Lower leg skin (tissue), 4 donors: ENCODE measurements at regions not wholly inside any gene's neighbourhood (a gene's known extent, or its start where the extent isn't known, plus 50 kb on each side); places are given as distances from the start of the nearest gene placed in this dataset.

ENCODE experiments used
- DNase-seq, 2 donors: peaks; one replicate each; pipeline ENCODE4 v3.0.0-alpha.2; 2019; ENCODE audit warnings: low spot score in 2 of 2
- H3K4me3 ChIP-seq: fragments of 200-600 bp; sonication (generic); 2 replicates; pipeline ENCODE4 v1.5.1; 2017; ENCODE audit warnings: mild to moderate bottlenecking, low read depth; ENCODE audit not compliant: poor library complexity, severe bottlenecking
- POLR2A ChIP-seq, 2 donors: fragments of 450-650 bp; IDR thresholded peaks; one replicate each; pipeline ENCODE4 v1.6.1; 2016 to 2017; ENCODE audit warnings: antibody characterized with exemption in 2 of 2, mild to moderate bottlenecking in 1 of 2, moderate library complexity in 1 of 2
- WGBS, 2 donors: methylation state at CpG; one replicate each; pipeline ENCODE4 v1.1.5; 2018; 5-methylcytosine and 5-hydroxymethylcytosine counted together
- intact Hi-C: fragments of 100-400 bp; cut with DNase I; formaldehyde crosslinking; loops from one replicate; pipeline ENCODE4 v1.15.0; 2023; ENCODE audit warnings: low total_unique reads
- TF ChIP-seq, protein P1 (sequence below), 3 donors: fragments of 450-650 bp; IDR thresholded peaks; one replicate each; pipeline ENCODE4 v1.5.1; 2016; ENCODE audit warnings: antibody characterized with exemption in 3 of 3, mild to moderate bottlenecking in 3 of 3, moderate library complexity in 2 of 3

- DNase-seq = no peak
- intact Hi-C loops = no loop called here
- no peak for TF ChIP-seq POLR2A (IDR thresholded peaks at IDR 0.05)
- TF ChIP-seq, protein P1, sequence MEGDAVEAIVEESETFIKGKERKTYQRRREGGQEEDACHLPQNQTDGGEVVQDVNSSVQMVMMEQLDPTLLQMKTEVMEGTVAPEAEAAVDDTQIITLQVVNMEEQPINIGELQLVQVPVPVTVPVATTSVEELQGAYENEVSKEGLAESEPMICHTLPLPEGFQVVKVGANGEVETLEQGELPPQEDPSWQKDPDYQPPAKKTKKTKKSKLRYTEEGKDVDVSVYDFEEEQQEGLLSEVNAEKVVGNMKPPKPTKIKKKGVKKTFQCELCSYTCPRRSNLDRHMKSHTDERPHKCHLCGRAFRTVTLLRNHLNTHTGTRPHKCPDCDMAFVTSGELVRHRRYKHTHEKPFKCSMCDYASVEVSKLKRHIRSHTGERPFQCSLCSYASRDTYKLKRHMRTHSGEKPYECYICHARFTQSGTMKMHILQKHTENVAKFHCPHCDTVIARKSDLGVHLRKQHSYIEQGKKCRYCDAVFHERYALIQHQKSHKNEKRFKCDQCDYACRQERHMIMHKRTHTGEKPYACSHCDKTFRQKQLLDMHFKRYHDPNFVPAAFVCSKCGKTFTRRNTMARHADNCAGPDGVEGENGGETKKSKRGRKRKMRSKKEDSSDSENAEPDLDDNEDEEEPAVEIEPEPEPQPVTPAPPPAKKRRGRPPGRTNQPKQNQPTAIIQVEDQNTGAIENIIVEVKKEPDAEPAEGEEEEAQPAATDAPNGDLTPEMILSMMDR (IDR thresholded peaks at IDR 0.05) = no peak
- WGBS, 2 donors = 38% methylated on average over 9 of the region's 9 CpGs
- no peak overlapping the region for H3K4me3 ChIP-seq
Measured at GRCh38 chr13:99124794-99125316, 75.8 kb upstream of the UBAC2 start.

DNA sequence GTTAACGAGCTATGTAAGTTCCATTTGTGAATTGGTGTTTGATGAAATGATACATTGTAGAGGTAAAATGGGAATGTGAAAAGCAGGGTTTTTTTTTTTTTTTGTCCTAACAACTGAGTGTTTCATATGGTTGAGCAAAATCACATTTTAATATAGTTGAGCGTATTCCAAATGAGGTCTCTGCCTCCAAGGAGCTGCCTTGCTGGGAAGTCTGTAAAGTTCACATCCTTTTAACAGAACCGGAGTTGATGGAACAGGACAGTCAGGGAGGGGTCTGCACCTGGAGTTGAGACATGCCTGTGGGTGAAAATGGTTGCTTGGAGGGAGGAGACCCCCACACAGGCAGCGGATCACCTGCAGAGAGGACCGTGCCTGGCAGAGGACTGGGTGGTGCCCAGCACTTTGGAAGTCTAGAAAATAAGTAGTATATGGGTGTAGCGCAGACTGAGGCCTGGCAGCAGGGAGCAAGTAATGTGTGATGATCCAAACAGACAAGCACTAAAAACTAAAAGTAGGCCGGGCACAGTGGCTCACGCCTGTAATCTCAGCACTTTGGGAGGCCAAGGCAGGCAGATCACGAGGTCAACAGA lies 75.2 kb upstream of the UBAC2 start:
- intact Hi-C loops = no loop called here
- WGBS, 2 donors = 74 to 89% methylated on average over 9 of the region's 9 CpGs
- no peak overlapping the region for H3K4me3 ChIP-seq
- DNase-seq = no peak
- TF ChIP-seq, protein P1 (IDR thresholded peaks at IDR 0.05) = no peak
- TF ChIP-seq POLR2A (IDR thresholded peaks at IDR 0.05) = no peak

DNA sequence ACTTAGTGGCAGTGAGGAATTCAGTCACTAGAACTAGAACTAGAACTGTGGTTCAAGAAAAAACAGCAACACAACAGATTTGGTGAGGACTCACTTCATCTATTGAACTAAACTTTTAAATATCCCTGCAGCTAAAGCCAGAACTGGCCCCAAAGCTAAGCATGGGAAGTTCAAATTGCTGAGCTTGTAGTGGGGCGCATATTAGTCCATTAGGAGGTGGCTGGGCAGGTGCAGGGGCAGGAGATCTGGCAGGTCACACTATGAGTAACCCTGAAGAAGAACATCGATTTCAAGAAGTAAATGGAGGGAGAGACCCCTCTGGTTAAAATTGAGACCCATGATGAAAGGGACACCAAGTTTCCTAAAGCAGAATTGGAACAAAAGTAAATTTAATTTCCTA lies 73.8 kb upstream of the UBAC2 start:
- intact Hi-C loops = no loop called here
- 50 to 93% methylated on average over 2 of the region's 2 CpGs for WGBS, 2 donors
- H3K4me3 ChIP-seq = no peak overlapping the region
- no peak for TF ChIP-seq POLR2A (IDR thresholded peaks at IDR 0.05)
- TF ChIP-seq, protein P1 (IDR thresholded peaks at IDR 0.05) = no peak
- no peak for DNase-seq

- intact Hi-C loops = no loop called here
- no peak overlapping the region for H3K4me3 ChIP-seq
- 87 to 88% methylated on average over 2 of the region's 2 CpGs for WGBS, 2 donors
- no peak for DNase-seq
- TF ChIP-seq, protein P1 (IDR thresholded peaks at IDR 0.05) = no peak
- TF ChIP-seq POLR2A (IDR thresholded peaks at IDR 0.05) = no peak
Measured at GRCh38 chr13:99129050-99129449, 71.6 kb upstream of the UBAC2 start.

GRCh38 chr13:99129951-99130350 lies 70.7 kb upstream of the UBAC2 start:
- intact Hi-C loops = no loop called here
- TF ChIP-seq, protein P1 (IDR thresholded peaks at IDR 0.05) = no peak
- no peak for TF ChIP-seq POLR2A (IDR thresholded peaks at IDR 0.05)
- WGBS, 2 donors = 93% methylated on average over 7 of the region's 7 CpGs
- DNase-seq = no peak
- no peak overlapping the region for H3K4me3 ChIP-seq

DNA sequence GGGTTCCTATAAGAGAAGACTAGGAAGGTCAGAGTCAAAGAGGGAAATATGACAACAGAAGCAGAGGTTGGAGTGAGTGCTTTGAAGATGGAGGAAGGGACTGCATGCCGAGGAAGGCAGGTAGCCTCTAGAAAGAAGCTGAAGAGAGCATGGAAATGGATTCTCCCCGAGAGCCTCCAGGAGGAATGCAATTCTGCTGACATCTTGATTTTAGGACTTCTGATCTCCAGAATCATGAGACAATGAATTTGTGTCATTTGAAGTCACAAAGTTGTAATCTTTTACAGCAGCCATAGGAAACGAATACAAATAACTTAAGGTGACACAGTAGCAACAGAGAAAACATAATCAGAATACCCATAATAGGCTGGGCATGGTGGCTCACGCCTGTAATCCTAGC lies 69.2 kb upstream of the UBAC2 start:
- no peak overlapping the region for H3K4me3 ChIP-seq
- 94% methylated on average over 4 of the region's 4 CpGs for WGBS, 2 donors
- TF ChIP-seq, protein P1 (IDR thresholded peaks at IDR 0.05) = no peak
- TF ChIP-seq POLR2A (IDR thresholded peaks at IDR 0.05) = no peak
- no peak for DNase-seq
- intact Hi-C loops = no loop called here
